Neural progenitor cell (in vitro differentiated cells): ENCODE measurements at regions not wholly inside any gene's neighbourhood (a gene's known extent, or its start where the extent isn't known, plus 50 kb on each side); places are given as distances from the start of the nearest gene placed in this dataset.

Experiments used
- CTCF ChIP-seq: fragments of 200-600 bp; sonication (generic); IDR thresholded peaks from 2 replicates; pipeline ENCODE4 v1.5.1; 2017; ENCODE audit warnings: antibody characterized with exemption, mild to moderate bottlenecking
- EZH2 ChIP-seq: fragments of 200-600 bp; sonication (generic); IDR thresholded peaks from 2 replicates; pipeline ENCODE4 v1.6.1; 2017; ENCODE audit warnings: antibody characterized with exemption, mild to moderate bottlenecking, moderate library complexity
- EZH2phosphoT487 ChIP-seq: fragments of 200-600 bp; sonication (generic); IDR thresholded peaks from 2 replicates; pipeline ENCODE4 v1.6.1; 2017; ENCODE audit warnings: antibody characterized with exemption

DNA sequence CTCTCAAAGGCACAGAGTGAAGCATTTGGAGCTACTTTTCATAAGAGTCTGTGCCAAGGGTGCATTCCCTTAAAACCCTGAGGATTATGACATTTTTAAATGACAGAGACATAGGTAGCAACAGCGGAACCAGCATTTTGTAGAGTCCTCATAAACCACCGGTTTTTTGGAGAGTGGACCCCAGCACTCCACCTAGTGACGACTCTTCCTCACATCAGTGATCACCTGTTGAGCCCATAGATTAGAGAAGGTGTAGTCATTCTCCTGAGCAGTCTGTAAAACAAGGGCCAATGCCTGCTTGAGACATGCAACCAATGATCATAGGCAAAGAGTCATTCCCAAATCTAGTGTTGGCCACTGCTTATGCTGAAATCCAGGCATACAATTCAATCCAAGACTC lies 399.1 kb downstream of the GXYLT1 start:
- TF ChIP-seq CTCF (no peak), EZH2phosphoT487 (no peak), EZH2 (no peak)
